ENCODE measurements at regions not wholly inside any gene's neighbourhood (a gene's known extent, or its start where the extent isn't known, plus 50 kb on each side); places are given as distances from the start of the nearest gene placed in this dataset.

DNA sequence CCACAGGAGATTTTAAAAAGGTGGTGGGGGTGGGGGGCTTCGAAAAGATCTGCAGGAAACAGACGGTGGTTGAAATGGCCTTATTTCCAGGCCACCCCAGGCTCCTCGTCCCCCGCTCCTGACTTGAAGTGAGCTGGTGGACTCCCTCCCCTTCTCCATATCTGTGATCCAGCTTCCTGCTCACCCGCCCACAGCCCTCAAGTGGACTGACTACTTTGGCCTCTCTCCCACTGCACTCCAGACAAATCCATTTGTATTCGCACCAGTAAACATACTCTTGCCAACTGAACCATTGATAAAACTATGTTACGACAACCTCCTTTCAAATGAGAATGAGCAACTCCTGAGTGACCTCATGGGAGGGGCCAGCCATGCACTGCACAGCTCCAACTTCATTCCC lies 259.5 kb downstream of the COL4A1 start:
- H3K4me3 ChIP-seq (ENCODE audit: low read depth, low read length) = no peak overlapping the region
- Mint-ChIP-seq H3K9me3 (ENCODE audit: unreplicated experiment) (no peaks in the 10 kb centered on the region), H3K4me3 (ENCODE audit: unreplicated experiment) (no peak overlapping the region), H3K4me1 (ENCODE audit: low read depth, unreplicated experiment) (no peaks in the 10 kb centered on the region), H3K27me3 (ENCODE audit: insufficient read depth, unreplicated experiment) (peaks cover 3% of the 10 kb centered on the region), H3K36me3 (ENCODE audit: insufficient read depth, unreplicated experiment) (no peaks in the 10 kb centered on the region), H3K27ac (ENCODE audit: unreplicated experiment) (no peak overlapping the region)
- TF ChIP-seq, protein P1, sequence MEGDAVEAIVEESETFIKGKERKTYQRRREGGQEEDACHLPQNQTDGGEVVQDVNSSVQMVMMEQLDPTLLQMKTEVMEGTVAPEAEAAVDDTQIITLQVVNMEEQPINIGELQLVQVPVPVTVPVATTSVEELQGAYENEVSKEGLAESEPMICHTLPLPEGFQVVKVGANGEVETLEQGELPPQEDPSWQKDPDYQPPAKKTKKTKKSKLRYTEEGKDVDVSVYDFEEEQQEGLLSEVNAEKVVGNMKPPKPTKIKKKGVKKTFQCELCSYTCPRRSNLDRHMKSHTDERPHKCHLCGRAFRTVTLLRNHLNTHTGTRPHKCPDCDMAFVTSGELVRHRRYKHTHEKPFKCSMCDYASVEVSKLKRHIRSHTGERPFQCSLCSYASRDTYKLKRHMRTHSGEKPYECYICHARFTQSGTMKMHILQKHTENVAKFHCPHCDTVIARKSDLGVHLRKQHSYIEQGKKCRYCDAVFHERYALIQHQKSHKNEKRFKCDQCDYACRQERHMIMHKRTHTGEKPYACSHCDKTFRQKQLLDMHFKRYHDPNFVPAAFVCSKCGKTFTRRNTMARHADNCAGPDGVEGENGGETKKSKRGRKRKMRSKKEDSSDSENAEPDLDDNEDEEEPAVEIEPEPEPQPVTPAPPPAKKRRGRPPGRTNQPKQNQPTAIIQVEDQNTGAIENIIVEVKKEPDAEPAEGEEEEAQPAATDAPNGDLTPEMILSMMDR (IDR thresholded peaks at IDR 0.05; ENCODE audit: insufficient read depth in 1 of 2, low read depth in 1 of 2, low read length in 1 of 2, severe bottlenecking in 1 of 2, unreplicated experiment in 1 of 2) = no peak
- H3K9me3 ChIP-seq = no peaks in the 10 kb centered on the region
- BruUV-seq (replicated peaks) = no TSS peak
- no peaks in the 10 kb centered on the region for H3K27me3 ChIP-seq (replicated peaks; ENCODE audit: control insufficient read depth, insufficient read depth, low read length)
- no peaks in the 10 kb centered on the region for H3K4me1 ChIP-seq
- POLR2A ChIA-PET = no interaction called here
- intact Hi-C loops (cut with micrococcal nuclease; ENCODE audit: unreplicated experiment) = no loop called here
- DNase-seq = no peak
- CTCF ChIA-PET = no interaction called here
- H3K36me3 ChIP-seq (ENCODE audit: control insufficient read depth, insufficient read depth, low read length) = no peaks in the 10 kb centered on the region

DNA sequence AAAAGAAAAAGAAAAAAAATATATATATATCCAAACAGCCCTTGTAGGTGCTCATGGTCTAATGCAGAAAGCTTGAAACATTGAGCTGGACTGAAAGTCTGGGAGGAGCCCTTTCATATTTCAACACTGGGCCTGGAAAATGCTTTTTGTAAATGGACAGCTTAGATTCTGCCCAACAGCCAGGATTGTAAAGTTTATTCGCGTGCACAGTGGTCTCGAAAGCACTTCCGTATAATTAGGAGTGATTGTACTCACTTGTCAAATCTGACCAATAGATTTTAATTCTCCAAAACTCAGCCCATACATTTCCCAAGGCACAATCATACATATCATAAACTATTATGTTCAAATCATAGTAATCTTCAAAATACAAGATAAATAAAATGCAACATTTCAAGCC lies 260.1 kb downstream of the COL4A1 start:
- Mint-ChIP-seq H3K4me3 (ENCODE audit: unreplicated experiment) (no peak overlapping the region), H3K9me3 (ENCODE audit: unreplicated experiment) (no peaks in the 10 kb centered on the region), H3K4me1 (ENCODE audit: low read depth, unreplicated experiment) (no peaks in the 10 kb centered on the region), H3K27me3 (ENCODE audit: insufficient read depth, unreplicated experiment) (peaks cover 3% of the 10 kb centered on the region), H3K27ac (ENCODE audit: unreplicated experiment) (no peak overlapping the region), H3K36me3 (ENCODE audit: insufficient read depth, unreplicated experiment) (no peaks in the 10 kb centered on the region)
- Histone ChIP-seq H3K36me3 (ENCODE audit: control insufficient read depth, insufficient read depth, low read length) (no peaks in the 10 kb centered on the region), H3K27me3 (replicated peaks; ENCODE audit: control insufficient read depth, insufficient read depth, low read length) (no peaks in the 10 kb centered on the region), H3K9me3 (no peaks in the 10 kb centered on the region), H3K4me3 (ENCODE audit: low read depth, low read length) (no peak overlapping the region), H3K4me1 (no peaks in the 10 kb centered on the region)
- CTCF ChIA-PET = no interaction called here
- no TSS peak for BruUV-seq (replicated peaks)
- TF ChIP-seq, protein P1 (IDR thresholded peaks at IDR 0.05; ENCODE audit: insufficient read depth in 1 of 2, low read depth in 1 of 2, low read length in 1 of 2, severe bottlenecking in 1 of 2, unreplicated experiment in 1 of 2) = no peak
- no peak for DNase-seq
- intact Hi-C loops (cut with micrococcal nuclease; ENCODE audit: unreplicated experiment) = no loop called here
- POLR2A ChIA-PET = no interaction called here

- ChIA-PET POLR2A (no interaction called here), CTCF (no interaction called here)
- H3K9me3 Mint-ChIP-seq (ENCODE audit: unreplicated experiment) = no peaks in the 10 kb centered on the region
- H3K27me3 Mint-ChIP-seq (ENCODE audit: insufficient read depth, unreplicated experiment) = peaks cover 3% of the 10 kb centered on the region
- H3K4me1 Mint-ChIP-seq (ENCODE audit: low read depth, unreplicated experiment) = no peaks in the 10 kb centered on the region
- Histone ChIP-seq H3K4me3 (ENCODE audit: low read depth, low read length) (no peak overlapping the region), H3K9me3 (no peaks in the 10 kb centered on the region), H3K27me3 (replicated peaks; ENCODE audit: control insufficient read depth, insufficient read depth, low read length) (no peaks in the 10 kb centered on the region), H3K36me3 (ENCODE audit: control insufficient read depth, insufficient read depth, low read length) (no peaks in the 10 kb centered on the region), H3K4me1 (no peaks in the 10 kb centered on the region)
- TF ChIP-seq, protein P1 (IDR thresholded peaks at IDR 0.05; ENCODE audit: insufficient read depth in 1 of 2, low read depth in 1 of 2, low read length in 1 of 2, severe bottlenecking in 1 of 2, unreplicated experiment in 1 of 2) = no peak
- H3K4me3 Mint-ChIP-seq (ENCODE audit: unreplicated experiment) = no peak overlapping the region
- H3K36me3 Mint-ChIP-seq (ENCODE audit: insufficient read depth, unreplicated experiment) = no peaks in the 10 kb centered on the region
- H3K27ac Mint-ChIP-seq (ENCODE audit: unreplicated experiment) = no peak overlapping the region
- no TSS peak for BruUV-seq (replicated peaks)
- intact Hi-C loops (cut with micrococcal nuclease; ENCODE audit: unreplicated experiment) = no loop called here
- DNase-seq = no peak
These were observed 259.5 kb upstream of the IRS2 start for GRCh38 chr13:110045919-110046318.
